GM18867 (cell line): ENCODE measurements at regions not wholly inside any gene's neighbourhood (a gene's known extent, or its start where the extent isn't known, plus 50 kb on each side); places are given as distances from the start of the nearest gene placed in this dataset.
"Not testable (repeated sequence)": the region's sequence is repeated elsewhere in the genome, so short reads cannot be mapped to it uniquely, and the experiment has no call there.

ENCODE experiments used
- ATAC-seq: cut with Tn5 transposase; IDR thresholded peaks from one replicate; pipeline ENCODE4 v1.9.1; 2021; ENCODE audit warnings: mild to moderate bottlenecking, moderate library complexity; ENCODE audit not compliant: unreplicated experiment

DNA sequence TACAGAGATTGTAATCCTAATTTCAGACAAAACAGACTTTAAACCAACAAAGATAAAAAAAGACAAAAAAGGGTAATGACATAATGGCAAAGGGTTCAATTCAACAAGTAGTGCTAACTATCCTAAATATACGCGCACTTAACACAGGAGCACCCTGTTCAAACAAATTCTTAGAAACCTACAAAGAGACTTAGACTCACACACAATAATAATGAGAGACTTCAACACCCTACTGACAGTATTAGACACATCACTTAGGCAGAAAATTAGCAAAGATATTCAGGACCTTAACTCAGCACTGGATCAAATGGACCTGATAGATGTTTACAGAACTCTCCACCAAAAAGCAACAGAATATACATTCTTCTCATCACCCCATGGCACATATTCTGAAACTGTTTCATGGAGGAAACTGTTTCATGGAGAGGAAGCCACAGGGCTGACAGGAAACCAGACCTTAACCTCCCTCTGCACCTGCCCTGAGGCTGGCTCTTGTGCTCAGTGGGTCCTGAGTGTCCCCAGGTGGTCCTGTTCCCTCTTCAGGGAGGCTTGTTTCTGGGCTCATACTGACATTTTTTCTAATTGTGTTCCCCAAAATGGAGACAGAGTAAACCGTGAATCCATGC lies 54.7 kb downstream of the OR4M2 start:
- ATAC-seq = peak; percentile 53

DNA sequence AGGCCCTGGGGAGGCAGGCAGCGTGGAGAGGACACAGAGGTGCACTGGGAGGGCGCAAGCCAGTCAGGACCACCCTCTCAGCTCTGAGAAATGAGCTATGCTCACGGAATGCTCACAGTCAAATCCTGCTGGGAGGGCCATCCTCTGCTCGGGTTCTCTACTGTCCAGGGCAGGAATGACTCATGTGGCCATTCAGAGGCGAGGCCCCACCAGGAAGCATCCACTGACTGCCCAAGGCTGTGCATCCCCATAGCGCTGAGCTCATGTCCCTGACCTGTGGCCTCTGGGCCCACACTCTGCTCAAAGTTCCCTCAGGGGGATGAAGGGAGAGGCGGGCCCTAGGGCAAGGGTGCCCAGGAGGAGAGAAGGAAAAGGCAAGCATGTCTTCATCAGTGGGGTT lies 57.2 kb downstream of the OR4M2 start:
- not testable (repeated sequence) for ATAC-seq

DNA sequence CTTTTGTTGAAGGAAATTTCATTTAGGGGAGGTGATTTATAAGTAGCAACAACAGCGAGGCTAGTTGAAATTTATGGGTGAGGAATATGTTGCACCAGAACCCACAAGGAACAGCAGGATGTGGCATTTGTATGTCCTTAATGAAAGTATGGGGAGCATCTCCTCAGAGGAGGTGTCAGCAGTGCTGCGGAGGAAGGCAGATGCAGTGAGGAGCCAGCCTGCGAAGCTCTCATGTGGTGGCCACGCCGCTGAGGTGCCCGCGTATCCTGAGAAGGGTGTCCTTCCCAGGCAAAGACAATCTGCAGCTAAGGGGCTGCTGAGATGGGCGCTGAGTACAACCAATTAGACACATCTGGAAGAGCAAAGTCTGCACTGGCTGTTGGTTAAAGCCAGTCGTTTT lies 60.8 kb downstream of the OR4M2 start:
- not testable (repeated sequence) for ATAC-seq

DNA sequence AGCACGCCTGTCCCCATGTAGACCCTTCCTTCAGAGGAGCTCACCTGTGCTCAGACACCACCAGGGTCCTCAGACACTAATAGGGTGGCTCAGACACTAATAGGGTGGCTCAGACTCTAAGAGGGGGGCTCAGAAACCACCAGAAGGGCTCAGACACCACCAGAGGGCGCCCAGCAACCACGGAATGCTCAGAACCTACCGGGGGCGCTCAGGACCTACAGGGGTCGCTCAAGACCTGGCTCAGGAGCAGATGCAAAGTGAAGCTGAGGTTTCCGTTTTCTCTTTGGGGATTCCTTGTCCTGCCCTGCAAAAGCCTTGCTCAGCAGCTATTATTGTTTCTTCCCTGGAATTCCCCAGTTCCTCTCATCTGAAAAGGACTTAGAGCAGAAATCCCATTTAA lies 67.8 kb downstream of the OR4M2 start:
- ATAC-seq = peak; percentile 91

DNA sequence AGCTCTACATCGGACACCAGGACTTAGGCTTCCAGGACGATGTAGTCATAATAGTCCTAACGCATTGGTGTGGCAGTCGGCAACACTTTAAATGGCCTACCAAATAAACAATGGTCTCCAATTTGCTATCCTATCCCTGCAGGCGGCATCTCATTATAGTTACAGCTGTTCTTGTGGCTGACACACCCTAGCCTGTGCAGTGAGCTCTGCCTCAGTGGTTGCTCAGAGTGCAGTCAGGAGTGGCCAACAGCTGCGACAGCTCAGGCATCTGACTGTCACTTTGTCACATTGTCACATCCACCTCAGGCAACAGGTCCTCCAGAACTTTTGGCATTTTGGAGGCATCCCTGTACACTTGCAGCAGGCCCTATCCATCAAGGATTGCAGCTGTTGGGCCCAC lies 77.9 kb downstream of the OR4M2 start:
- ATAC-seq = not testable (repeated sequence)

DNA sequence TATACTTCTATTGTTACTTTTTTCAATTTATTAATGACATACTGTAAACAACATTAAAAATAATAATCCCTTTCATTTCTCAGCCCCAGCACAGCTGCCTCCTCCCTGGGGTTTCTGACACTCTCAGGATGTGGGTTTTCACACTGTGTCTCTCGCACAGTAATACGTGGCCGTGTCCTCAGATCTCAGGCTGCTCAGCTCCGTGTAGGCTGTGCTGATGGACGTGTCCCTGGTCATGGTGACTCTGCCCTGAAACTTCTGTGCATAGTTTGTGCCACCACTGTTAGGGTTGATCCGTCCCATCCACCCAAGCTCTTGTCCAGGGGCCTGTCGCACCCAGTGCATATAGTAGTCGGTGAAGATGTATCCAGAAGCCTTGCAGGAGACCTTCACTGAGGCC lies 80.0 kb downstream of the OR4M2 start:
- ATAC-seq = peak; percentile 37

DNA sequence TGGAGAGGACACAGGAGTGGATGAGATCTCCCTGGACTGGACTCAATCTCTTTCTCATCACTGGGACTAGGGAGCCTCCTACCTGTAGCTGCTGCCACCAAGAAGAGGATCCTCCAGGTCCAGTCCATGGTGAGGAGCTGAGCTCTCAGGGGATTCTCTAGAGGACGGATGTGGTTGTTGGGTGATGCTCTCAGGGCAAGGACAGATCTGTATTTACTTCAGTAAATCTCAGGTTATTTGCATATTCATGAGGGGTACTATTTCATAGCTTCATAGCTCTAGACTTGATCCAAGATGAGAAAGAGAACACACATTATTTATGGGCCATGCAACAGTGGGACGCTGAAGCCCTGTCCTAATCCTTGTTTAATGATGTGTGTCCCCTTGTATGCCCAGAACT lies 80.4 kb downstream of the OR4M2 start:
- ATAC-seq = peak; percentile 75

DNA sequence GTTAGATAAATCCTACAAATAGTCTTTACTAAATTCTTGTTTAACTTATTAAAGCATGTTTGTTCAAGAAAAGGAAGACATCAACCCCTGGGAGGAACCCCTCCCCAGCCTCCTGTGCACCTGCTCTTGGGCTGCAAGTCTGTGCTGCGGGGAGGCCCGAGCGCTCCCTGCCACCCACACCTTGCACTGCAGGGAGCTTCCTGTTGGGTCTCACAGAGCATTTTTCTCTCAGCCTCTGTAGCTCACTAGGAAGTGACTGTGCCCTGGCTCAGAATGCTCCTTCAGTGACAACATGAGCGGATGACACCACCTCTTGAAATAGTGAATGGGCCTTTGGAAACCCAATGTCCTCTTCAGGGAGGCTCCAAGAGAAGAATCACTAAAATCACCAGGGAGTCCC lies 81.1 kb downstream of the OR4M2 start:
- ATAC-seq = peak; percentile 68

DNA sequence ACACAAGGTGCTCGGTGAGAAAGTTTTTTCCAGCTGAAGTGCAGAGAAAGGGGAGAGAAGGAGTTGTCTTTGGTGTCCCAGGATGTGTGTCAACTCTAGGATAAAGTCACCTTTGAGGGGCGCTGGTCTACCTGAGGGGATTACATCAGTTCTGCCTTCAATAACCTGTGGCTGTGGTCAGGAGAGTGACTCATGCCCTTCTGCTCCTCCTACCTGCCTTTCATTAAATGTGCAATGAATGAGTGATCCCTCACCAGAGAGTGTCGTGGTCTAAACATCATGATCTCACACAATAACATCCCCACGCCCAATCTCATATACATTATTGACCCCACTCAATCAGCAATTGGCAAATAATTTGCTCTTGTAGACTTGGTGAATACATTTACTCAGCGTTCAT lies 83.4 kb downstream of the OR4M2 start:
- ATAC-seq = not testable (repeated sequence)

DNA sequence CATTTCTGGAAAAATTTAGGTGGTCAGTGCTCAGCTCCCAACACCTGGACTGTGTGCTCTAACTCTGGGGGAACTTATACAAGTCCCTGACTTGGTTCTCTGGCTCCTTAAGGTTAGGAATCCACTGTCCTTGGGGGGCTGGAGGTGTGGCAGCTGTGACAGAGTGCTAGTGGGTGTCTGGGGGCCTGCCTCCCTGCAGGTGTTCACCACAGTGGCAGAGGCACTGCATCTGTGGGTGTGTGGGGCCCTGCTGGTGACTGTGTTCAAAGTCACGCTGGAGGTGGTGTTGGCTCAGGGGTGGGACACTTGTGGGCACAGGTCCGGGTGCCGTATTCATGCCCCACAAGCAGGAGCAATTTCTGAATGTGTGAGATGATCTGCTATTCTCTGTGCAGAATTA lies 87.2 kb downstream of the OR4M2 start:
- not testable (repeated sequence) for ATAC-seq

DNA sequence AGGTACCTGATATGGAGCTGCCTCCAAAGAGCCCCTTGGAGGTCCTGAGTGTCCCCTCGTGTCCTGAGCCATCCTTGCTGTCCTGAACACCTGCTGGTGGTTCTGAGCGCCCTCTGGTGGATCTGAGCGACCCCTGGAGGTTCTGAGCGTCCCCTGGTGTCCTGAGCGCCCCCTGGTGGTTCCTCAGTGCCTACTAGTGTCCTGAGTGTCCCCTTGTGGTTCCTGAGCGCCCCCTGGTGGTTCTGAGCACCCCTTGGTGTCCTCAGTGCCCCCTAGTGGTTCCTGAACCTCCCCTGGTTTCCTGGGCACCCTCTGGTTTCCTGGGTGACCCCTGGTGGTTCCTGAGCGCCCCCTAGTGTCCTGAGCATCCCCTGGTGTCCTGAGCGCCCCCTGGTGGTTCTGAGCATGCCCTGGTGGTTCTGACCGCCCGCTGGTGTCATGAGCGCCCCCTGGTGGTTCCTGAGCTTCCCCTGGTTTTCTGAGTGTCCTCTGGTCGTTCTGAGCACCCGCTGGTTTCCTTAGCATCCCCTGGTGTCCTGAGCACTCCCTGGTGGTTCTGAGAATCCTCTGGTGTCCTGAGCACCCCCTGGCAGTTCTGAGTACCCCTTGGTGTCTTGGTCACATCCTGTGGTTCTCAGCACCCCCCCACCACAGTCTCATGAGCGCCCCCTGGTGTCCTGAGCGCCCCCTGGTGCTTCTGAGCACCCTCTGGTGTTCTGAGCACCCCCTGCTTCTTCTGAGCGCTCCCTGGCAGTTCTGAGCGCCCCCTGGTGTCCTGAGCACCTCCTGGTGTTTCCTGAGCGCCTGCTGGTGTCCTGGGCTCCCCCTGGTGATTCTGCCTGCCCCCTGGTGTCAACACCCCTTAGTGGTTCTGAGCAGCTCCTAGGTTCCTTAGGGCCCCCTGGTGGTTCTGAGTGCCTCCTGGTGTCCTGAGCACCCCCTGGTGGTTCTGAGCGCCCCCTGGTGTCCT lies 93.0 kb downstream of the OR4M2 start:
- ATAC-seq = peak; percentile 78

DNA sequence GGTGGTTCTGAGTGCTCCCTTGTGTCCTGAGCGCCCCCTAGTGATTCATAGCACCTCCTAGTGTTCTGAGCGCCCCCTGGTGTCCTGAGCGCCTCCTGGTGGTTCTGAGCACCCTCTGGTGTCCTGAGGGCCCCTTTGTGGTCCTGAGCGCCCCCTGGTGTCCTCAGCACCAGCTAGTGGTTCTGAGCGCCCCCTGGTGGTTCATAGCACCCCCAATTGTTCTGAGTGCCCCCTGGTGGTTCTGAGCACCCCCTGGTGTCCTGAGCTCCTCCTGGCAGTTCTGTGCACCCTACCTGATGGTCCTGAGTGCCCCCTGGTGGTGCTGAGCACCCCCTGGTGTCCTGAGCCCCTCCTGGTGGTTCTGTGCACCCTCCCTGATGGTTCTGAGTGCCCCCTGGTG lies 93.8 kb downstream of the OR4M2 start:
- ATAC-seq = peak; percentile 60

DNA sequence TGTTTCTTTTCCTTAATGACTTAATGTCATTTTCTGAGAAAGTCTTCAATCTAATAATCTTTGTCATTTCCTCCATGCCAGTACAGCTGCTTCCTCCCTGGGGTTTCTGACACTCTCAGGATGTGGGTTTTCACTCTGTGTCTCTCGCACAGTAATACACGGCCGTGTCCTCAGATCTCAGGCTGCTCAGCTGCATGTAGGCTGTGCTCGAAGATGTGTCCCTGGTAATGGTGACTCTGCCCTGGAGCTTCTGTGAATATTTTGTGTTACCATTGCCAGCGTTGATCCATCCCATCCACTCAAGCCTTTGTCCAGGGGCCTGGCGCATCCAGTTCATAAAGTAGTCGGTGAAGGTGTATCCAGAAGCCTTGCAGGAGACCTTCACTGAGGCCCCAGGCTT lies 97.6 kb downstream of the OR4M2 start:
- ATAC-seq = not testable (repeated sequence)

DNA sequence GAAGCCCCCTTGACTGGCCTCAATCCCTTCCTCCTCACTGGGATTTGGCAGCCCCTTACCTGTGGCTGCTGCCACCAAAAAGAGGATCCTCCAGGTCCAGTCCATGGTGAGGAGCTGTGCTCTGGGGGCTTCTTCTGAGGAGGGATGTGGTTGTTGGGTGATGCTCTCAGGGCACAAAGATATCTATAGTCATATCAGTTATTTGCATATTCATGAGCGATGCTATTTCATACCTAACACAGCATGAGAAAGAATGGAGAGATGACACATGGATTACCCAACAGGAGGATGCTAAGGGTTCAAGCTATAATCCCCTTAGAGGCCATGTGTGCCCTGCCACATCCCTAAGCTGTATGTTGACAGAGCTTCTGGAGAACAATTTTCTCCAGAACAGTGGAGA lies 98.1 kb downstream of the OR4M2 start:
- not testable (repeated sequence) for ATAC-seq

DNA sequence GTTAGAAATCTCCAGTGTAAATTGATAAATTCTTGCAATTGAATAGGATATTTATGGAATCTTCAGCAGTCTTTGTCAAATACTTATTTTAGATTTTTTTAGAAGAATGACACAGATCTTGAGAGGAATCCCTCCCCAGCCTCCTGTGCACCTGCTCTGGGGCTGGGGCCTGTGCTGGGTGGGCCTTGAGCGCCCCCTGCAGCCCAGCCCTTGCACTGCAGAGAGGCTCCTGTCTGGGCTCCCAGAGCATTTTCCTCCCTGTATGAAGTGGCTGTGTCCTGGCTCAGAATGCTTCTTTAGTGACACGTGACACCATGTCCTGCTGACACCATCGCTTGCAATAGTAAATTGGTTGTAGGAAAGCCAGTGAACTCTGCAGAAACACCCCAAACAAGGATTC lies 98.7 kb downstream of the OR4M2 start:
- ATAC-seq = not testable (repeated sequence)

DNA sequence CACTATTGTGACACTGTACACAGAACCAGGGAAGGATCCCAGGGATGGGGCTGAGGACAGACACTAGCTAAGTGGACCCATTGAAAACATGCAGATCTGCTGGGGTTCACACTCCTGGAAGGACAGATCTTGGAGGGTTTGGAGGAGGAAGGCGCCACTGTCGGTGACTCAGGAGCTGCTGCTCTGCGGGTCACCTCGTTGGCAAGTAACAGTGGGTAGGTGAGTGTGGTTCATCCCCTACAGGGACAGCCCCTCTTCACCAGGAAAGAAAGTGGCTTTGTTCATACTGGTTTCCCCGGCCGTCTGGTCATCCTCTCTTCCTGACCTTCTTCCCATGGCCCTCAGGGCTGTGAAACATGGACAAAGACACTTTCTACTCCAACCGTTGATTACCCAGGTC lies 100.3 kb downstream of the OR4M2 start:
- ATAC-seq = not testable (repeated sequence)

DNA sequence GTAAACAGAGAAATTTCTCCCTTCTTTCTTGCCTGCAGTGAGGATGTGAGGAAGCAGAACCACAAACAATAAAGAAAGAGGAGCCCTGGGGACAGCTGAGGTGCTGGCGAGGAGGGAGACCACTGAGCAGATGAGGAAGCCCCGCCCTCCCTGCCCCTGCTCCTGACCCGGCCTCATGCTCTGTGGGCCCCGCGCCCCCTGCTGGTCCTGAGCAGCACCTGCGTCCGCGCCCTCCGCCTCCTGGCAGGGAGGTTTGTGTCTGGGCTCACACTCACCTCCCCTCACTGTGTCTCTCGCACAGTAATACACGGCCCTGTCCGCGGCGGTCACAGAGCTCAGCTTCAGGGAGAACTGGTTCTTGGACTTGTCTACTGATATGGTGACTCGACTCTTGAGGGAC lies 104.4 kb downstream of the OR4M2 start:
- peak; percentile 77 for ATAC-seq

DNA sequence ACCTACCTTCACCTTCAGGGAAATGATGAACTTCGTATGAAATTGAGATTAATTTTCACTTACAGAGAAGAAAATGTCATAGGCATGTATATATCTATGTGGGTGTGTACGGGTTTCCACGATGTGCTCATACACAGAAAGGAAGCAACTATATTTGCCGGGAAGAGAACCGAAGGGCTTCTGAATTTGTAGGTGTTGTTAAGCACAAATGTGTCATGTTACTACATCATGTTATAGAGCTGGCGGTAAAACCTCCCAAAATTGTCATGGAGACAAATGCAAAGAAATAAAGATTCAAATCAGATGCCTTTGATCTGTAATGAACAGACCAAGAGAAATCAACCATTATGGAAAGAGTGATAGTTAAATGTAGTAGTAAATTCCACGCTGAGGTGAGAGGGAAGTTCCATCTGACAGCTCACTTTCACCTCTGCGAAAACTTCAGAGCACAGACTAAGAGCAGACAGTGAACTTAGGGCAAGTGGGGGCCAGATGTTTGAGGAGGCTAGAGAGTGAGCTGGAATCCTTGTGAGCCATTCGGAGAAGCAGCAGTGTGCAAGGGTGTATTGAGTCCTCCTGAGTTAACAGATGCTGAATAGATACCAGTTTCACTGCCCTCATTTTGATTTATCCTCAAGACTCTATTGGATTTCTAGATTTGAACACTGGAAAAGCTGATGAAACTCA lies 106.7 kb downstream of the OR4M2 start:
- not testable (repeated sequence) for ATAC-seq

DNA sequence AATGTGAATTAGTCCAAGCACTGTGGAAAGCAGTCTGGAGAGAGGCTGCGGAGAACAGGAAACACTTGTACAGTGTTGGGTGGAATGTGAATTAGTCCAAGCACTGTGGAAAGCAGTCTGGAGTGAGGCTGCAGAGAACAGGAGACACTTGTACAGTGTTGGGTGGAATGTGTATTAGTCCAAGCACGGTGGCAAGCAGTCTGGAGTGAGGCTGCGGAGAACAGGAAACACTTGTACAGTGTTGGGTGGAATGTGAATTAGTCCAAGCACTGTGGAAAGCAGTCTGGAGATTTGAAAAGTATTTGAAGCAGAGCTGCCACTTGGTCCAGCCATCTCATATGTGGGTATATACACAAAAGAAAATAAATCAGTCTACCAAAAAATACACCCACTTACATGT lies 111.5 kb downstream of the OR4M2 start:
- ATAC-seq = not testable (repeated sequence)

DNA sequence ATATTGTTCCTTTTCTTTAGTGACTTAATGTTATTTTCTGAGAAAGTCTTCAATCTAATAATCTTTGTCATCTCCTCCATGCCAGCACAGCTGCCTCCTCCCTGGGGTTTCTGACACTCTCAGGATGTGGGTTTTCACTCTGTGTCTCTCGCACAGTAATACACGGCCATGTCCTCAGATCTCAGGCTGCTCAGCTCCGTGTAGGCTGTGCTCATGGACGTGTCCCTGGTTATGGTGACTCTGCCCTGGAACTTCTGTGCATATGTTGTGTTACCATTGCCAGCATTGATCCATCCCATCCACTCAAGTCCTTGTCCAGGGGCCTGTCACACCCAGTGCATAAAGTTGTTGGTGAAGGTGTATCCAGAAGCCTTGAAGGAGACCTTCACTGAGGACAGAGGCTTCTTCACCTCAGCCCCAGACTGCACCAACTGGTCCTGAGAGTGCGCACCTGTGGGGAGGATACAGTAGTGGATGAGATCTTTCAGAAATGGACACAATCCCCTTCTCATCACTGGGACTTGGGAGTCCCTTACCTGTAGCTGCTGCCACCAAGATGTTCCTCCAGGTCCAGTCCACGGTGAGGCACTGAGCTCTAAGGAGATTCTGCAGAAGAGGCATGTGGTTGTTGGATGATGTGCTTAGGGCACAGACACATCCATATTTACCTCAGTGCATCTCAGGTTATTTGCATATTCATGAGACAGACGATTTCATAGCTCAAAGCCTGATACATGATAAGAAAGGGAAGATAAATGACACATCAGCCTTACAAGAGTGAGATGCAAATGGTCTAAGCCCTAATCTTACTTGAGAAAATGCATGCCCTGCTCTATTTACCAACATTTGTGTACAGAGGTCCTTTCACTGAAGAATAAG lies 114.7 kb downstream of the OR4M2 start:
- not testable (repeated sequence) for ATAC-seq

DNA sequence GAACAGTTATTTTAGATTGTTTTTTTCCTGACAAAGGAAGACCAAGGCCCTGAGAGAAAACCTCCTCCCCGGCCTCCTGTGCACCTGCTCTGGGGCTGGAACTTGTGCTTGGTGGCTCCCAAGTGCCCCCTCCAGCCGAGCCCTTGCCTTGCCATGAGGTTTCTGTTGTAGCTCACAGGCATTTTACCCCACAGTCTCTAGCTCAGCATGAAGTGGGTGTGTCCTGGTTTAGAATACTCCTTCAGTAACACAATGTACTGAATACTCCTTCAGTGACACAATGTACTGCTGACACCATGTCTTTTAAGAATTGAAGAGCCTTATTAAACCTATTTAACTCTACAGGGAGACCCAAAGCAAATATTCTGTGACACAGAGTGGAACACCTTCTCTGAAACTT lies 116.1 kb downstream of the OR4M2 start:
- ATAC-seq = not testable (repeated sequence)
